Calu3 (cell line): ENCODE measurements at regions not wholly inside any gene's neighbourhood (a gene's known extent, or its start where the extent isn't known, plus 50 kb on each side); places are given as distances from the start of the nearest gene placed in this dataset.

Source experiments
- BruUV-seq: library from RNA; stranded (reverse); fragments of 400-500 nt; replicated peaks from 2 replicates; lab custom pipeline; 2021; lab: Mats Ljungman, UMichigan
- CTCF ChIA-PET: fragments of 300-600 bp; sonication (Branson Sonifier 250); formaldehyde crosslinking; loops from one replicate; lab custom pipeline; 2022; ENCODE audit warnings: antibody characterized with exemption; lab: Charles Lee
- DNase-seq: peaks from one replicate; pipeline ENCODE4 v3.0.0; 2022
- H3K27ac Mint-ChIP-seq: one replicate; pipeline ENCODE4 v1.8.0; 2022; ENCODE audit warnings: mixed read lengths; ENCODE audit not compliant: unreplicated experiment
- H3K27me3 Mint-ChIP-seq: one replicate; pipeline ENCODE4 v1.8.0; 2022; ENCODE audit warnings: mixed read lengths; ENCODE audit not compliant: unreplicated experiment
- H3K36me3 Mint-ChIP-seq: one replicate; pipeline ENCODE4 v1.8.0; 2022; ENCODE audit warnings: mild to moderate bottlenecking, moderate library complexity, mixed read lengths; ENCODE audit not compliant: insufficient read depth, unreplicated experiment
- H3K4me1 Mint-ChIP-seq: one replicate; pipeline ENCODE4 v1.8.0; 2022; ENCODE audit warnings: mild to moderate bottlenecking, low read depth, mixed read lengths; ENCODE audit not compliant: unreplicated experiment
- H3K4me3 Mint-ChIP-seq: one replicate; pipeline ENCODE4 v1.8.0; 2022; ENCODE audit warnings: mild to moderate bottlenecking, low read depth, moderate library complexity, mixed read lengths; ENCODE audit not compliant: unreplicated experiment
- H3K9me3 Mint-ChIP-seq: one replicate; pipeline ENCODE4 v1.8.0; 2022; ENCODE audit warnings: low read depth, mixed read lengths; ENCODE audit not compliant: unreplicated experiment
- intact Hi-C: fragments of 100-400 bp; cut with micrococcal nuclease; formaldehyde crosslinking; loops from one replicate; pipeline ENCODE4 v1.10.0; 2022; ENCODE audit not compliant: unreplicated experiment
- TF ChIP-seq, protein P1 (sequence below): fragments of 200-600 bp; IDR thresholded peaks from one replicate; pipeline ENCODE4 v1.8.0; 2022; ENCODE audit warnings: antibody characterized with exemption; ENCODE audit not compliant: unreplicated experiment

- TF ChIP-seq, protein P1, sequence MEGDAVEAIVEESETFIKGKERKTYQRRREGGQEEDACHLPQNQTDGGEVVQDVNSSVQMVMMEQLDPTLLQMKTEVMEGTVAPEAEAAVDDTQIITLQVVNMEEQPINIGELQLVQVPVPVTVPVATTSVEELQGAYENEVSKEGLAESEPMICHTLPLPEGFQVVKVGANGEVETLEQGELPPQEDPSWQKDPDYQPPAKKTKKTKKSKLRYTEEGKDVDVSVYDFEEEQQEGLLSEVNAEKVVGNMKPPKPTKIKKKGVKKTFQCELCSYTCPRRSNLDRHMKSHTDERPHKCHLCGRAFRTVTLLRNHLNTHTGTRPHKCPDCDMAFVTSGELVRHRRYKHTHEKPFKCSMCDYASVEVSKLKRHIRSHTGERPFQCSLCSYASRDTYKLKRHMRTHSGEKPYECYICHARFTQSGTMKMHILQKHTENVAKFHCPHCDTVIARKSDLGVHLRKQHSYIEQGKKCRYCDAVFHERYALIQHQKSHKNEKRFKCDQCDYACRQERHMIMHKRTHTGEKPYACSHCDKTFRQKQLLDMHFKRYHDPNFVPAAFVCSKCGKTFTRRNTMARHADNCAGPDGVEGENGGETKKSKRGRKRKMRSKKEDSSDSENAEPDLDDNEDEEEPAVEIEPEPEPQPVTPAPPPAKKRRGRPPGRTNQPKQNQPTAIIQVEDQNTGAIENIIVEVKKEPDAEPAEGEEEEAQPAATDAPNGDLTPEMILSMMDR = no peak
- Mint-ChIP-seq H3K36me3 (no peaks in the 10 kb centered on the region), H3K4me3 (no peak overlapping the region), H3K27me3 (peaks cover 63% of the 10 kb centered on the region), H3K27ac (no peak overlapping the region), H3K4me1 (no peaks in the 10 kb centered on the region), H3K9me3 (no peaks in the 10 kb centered on the region)
- no TSS peak for BruUV-seq
- DNase-seq = no peak
- intact Hi-C loops = no loop called here
- CTCF ChIA-PET = interaction anchor here (0.6 kb wide), 1 partner anchor 22 kb away, joined by 4 read pairs; no protein-coding TSS in a partner anchor
Observed at GRCh38 chr20:43392561-43392960, 65.1 kb upstream of the SRSF6 start.

DNA sequence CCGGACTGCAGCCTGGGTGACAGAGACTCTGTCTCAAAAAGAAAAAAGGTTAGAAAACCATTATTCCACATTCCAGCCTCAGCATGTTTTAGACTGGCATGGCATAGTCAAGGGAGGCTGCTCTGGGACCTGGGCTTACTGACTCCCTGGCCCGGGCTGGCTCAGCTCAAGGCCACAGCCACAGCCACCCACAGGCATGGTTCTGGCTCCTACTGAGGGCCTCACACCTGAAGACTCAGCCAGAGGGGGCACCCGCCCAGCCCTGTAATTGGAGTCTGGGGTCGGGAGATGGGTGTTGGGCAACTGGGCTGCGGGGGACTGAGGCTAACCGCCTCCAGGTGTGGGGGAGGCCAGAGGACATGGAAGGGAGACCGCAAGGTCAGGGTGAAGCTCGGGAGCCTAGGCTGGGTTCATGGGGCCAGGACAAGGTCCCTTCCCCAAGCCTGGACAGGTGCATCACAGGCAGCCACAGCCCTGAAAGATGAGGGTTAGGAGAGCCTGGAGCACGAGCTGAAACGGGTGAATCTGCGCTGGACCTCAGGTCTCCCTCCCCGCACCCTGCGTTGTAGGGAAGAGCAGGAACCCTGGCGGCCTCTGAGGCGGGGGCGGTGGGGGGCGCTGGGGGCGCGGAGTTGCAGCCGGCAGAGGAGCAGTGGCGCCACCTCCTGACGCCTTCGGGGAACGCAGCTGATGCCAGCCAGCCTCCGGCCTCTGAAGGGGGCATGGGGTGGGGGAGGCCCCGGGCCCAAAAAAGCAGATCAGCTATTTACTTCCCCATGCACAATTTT is 67.7 kb upstream of the SRSF6 start:
- peak; percentile 25 for DNase-seq
- TF ChIP-seq, protein P1 = peak; percentile 78
- intact Hi-C loops = no loop called here
- CTCF ChIA-PET = no interaction called here
- Mint-ChIP-seq H3K27ac (no peak overlapping the region), H3K9me3 (no peaks in the 10 kb centered on the region), H3K4me1 (no peaks in the 10 kb centered on the region), H3K4me3 (no peak overlapping the region), H3K36me3 (no peaks in the 10 kb centered on the region), H3K27me3 (peaks cover 75% of the 10 kb centered on the region)
- no TSS peak for BruUV-seq

- CTCF ChIA-PET = no interaction called here
- BruUV-seq = no TSS peak
- intact Hi-C loops = no loop called here
Observed at GRCh38 chr20:43389211-43389610, 68.5 kb upstream of the SRSF6 start.

GRCh38 chr20:43388268-43389002 is 69.3 kb upstream of the SRSF6 start:
- BruUV-seq = no TSS peak
- intact Hi-C loops = no loop called here
- TF ChIP-seq, protein P1 = no peak
- Mint-ChIP-seq H3K36me3 (no peaks in the 10 kb centered on the region), H3K4me3 (no peak overlapping the region), H3K4me1 (no peaks in the 10 kb centered on the region), H3K27ac (no peak overlapping the region), H3K9me3 (no peaks in the 10 kb centered on the region), H3K27me3 (peaks cover 83% of the 10 kb centered on the region)
- CTCF ChIA-PET = no interaction called here
- DNase-seq = no peak

More at GRCh38 chr20:43389211-43389610, 68.5 kb upstream of the SRSF6 start:
- DNase-seq = no peak
- H3K9me3 Mint-ChIP-seq = no peaks in the 10 kb centered on the region
- no peak overlapping the region for H3K4me3 Mint-ChIP-seq
- H3K36me3 Mint-ChIP-seq = no peaks in the 10 kb centered on the region
- peaks cover 78% of the 10 kb centered on the region for H3K27me3 Mint-ChIP-seq
- H3K27ac Mint-ChIP-seq = no peak overlapping the region
- TF ChIP-seq, protein P1 = no peak
- no peaks in the 10 kb centered on the region for H3K4me1 Mint-ChIP-seq
